ENCODE measurements at regions not wholly inside any gene's neighbourhood (a gene's known extent, or its start where the extent isn't known, plus 50 kb on each side); places are given as distances from the start of the nearest gene placed in this dataset.
A peak's percentile ranks its signal among the peaks of the same experiment; 100 is the strongest.

DNA sequence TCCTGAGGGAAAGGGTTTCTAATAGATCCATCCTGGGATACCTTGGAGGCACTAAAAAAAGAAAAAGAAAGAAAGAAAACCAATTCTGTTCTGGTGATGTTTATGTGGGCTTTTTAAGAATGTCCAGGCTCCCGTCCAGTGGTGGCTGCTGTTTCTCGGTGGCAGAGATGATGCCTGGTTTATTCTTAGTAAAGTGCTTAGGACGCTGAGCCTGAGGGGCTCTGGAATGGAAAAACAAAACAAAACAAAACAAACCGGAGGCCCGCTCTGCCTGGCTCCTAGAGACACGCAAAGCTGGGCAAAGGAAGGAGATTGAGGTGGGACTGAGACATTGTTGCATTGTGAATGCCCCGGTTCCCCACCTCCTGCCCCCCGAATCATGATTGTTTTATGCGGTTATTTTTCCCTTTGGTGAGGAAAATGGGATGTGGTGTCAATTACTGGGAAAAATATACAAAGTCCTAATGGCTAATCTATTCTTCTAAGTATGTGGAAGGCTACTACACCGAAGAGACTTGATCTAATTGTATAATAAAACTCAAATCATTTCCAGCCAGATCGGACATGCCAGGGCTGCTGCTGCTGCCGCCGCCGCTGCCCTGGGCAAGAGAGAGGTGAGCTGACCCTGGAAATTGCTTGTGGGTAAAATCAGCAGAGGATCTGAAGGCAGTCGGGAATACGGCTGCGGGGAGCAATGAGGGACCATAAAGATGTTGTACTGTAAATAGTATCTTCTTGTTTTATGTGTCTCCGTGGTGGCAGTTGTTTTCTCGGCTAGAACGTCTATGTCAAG, 644.9 kb downstream of the CCDC171 start:
- Histone ChIP-seq H3K9me3 (ENCODE audit: control insufficient read depth, low read depth, low read length) (no peaks in the 10 kb centered on the region), H3K4ac (ENCODE audit: low read depth, low read length) (no peak overlapping the region), H3K18ac (ENCODE audit: insufficient read length, low read depth, low read length) (no peak overlapping the region), H3T11ph (ENCODE audit: low read length) (no peak overlapping the region), H4K91ac (ENCODE audit: insufficient read length, low read depth, low read length) (no peak overlapping the region), H3K14ac (ENCODE audit: insufficient read depth, low read length) (no peak overlapping the region), H2BK12ac (ENCODE audit: insufficient read length, low read depth, low read length) (no peak overlapping the region), H3K27ac (ENCODE audit: insufficient read length, low read depth, low read length) (no peak overlapping the region), H3K79me2 (ENCODE audit: insufficient read depth, low read length) (no peaks in the 10 kb centered on the region), H3K56ac (ENCODE audit: insufficient read length, low read depth, low read length) (no peak overlapping the region), H2BK20ac (ENCODE audit: low read depth, low read length, poor library complexity, severe bottlenecking) (no peak overlapping the region), H2BK120ac (ENCODE audit: low read depth, low read length, poor library complexity, severe bottlenecking) (no peak overlapping the region), H4K20me1 (ENCODE audit: control insufficient read depth, insufficient read depth, insufficient read length) (no peaks in the 10 kb centered on the region), H3K9ac (ENCODE audit: extremely low read depth, insufficient read length, low read length) (no peak overlapping the region), H2AK5ac (ENCODE audit: insufficient read length, low read length) (no peak overlapping the region), H3K23ac (ENCODE audit: insufficient read length, low read depth, low read length) (no peak overlapping the region), H2BK15ac (ENCODE audit: low read depth, low read length) (no peak overlapping the region), H3K23me2 (ENCODE audit: insufficient read length, low read depth, low read length, poor library complexity, severe bottlenecking) (no peaks in the 10 kb centered on the region), H2AFZ (ENCODE audit: low read length) (no peak overlapping the region), H4K8ac (replicated peaks; ENCODE audit: insufficient read length, low read depth, low read length) (no peak overlapping the region), H4K5ac (ENCODE audit: insufficient read length, low read depth, low read length) (no peak overlapping the region), H3K79me1 (ENCODE audit: insufficient read depth, low read depth, low read length, poor library complexity, severe bottlenecking) (no peaks in the 10 kb centered on the region), H3K4me2 (ENCODE audit: insufficient read depth, insufficient read length, low read length) (no peak overlapping the region), H2BK5ac (ENCODE audit: insufficient read length, low read length) (no peak overlapping the region), H3K27me3 (ENCODE audit: insufficient read depth, low read length) (peaks cover 2% of the 10 kb centered on the region; the same call in 1 of the 2 replicates), H3K4me1 (ENCODE audit: insufficient read depth, low read length) (no peaks in the 10 kb centered on the region; the same call in 1 of the 2 replicates)
- peaks cover 10% of the 10 kb centered on the region in 2 experiments for H3K4me1 Mint-ChIP-seq
- H3K36me3 Mint-ChIP-seq (ENCODE audit: insufficient read depth in 1 of 3, low read depth in 3 of 3), result no peaks in the 10 kb centered on the region
- no peak for DNase-seq
- H3K4me3 Mint-ChIP-seq, result no peak overlapping the region
- TF ChIP-seq, protein P1, sequence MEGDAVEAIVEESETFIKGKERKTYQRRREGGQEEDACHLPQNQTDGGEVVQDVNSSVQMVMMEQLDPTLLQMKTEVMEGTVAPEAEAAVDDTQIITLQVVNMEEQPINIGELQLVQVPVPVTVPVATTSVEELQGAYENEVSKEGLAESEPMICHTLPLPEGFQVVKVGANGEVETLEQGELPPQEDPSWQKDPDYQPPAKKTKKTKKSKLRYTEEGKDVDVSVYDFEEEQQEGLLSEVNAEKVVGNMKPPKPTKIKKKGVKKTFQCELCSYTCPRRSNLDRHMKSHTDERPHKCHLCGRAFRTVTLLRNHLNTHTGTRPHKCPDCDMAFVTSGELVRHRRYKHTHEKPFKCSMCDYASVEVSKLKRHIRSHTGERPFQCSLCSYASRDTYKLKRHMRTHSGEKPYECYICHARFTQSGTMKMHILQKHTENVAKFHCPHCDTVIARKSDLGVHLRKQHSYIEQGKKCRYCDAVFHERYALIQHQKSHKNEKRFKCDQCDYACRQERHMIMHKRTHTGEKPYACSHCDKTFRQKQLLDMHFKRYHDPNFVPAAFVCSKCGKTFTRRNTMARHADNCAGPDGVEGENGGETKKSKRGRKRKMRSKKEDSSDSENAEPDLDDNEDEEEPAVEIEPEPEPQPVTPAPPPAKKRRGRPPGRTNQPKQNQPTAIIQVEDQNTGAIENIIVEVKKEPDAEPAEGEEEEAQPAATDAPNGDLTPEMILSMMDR (conservative IDR thresholded peaks at IDR 0.05), result no peak
- WGBS (ENCODE audit: extremely low coverage, insufficient read length, low lambda C conversion rate), result no CpG with 5 or more reads among the region's 20 CpGs
- no peaks in the 10 kb centered on the region for H3K27me3 Mint-ChIP-seq (ENCODE audit: low read depth)
- H3K9me3 Mint-ChIP-seq, result no peaks in the 10 kb centered on the region
- peak overlapping the region in 1 of 3 experiments; percentile 26; a peak in 1 of 7 replicates for H3K27ac Mint-ChIP-seq
